Left lung (tissue), 4 donors: ENCODE measurements at regions not wholly inside any gene's neighbourhood (a gene's known extent, or its start where the extent isn't known, plus 50 kb on each side); places are given as distances from the start of the nearest gene placed in this dataset.
A peak's percentile ranks its signal among the peaks of the same experiment; 100 is the strongest.

Source experiments
- ATAC-seq: fragments of 200-7000 bp; cut with Tn5 transposase; one replicate; pipeline ENCODE4 v1.9.1; 2020; ENCODE audit warnings: moderate library complexity
- DNase-seq, 4 donors: peaks; one replicate each; pipeline ENCODE4 v3.0.0-alpha.2; 2013 to 2020
- H3K27ac ChIP-seq, 2 donors: fragments of 200-600 bp; sonication (generic) in 1 of 2; one replicate each; pipeline versions ENCODE4 v1.5.0 to v1.8.0; 2020 to 2021
- H3K27me3 ChIP-seq, 2 donors: fragments of 200-600 bp; sonication (generic) in 1 of 2; one replicate each; pipeline versions ENCODE4 v1.5.0 to v1.8.0; 2020 to 2021
- H3K36me3 ChIP-seq, 2 donors: fragments of 200-600 bp; sonication (generic) in 1 of 2; one replicate each; pipeline versions ENCODE4 v1.5.0 to v1.8.0; 2020 to 2021
- H3K4me1 ChIP-seq, 2 donors: fragments of 200-600 bp; one replicate each; pipeline ENCODE4 v1.8.0; 2021
- H3K4me3 ChIP-seq, 2 donors: fragments of 200-600 bp; sonication (generic) in 1 of 2; one replicate each; pipeline versions ENCODE4 v1.5.0 to v1.8.0; 2020 to 2021; ENCODE audit warnings: mild to moderate bottlenecking in 1 of 2
- H3K9me3 ChIP-seq, 2 donors: fragments of 200-600 bp; sonication (generic) in 1 of 2; one replicate each; pipeline versions ENCODE4 v1.5.0 to v1.8.0; 2020 to 2021
- CTCF ChIP-seq, 2 donors: fragments of 200-600 bp; sonication (generic) in 1 of 2; IDR thresholded peaks; one replicate each; pipeline versions ENCODE4 v1.5.0 to v1.8.0; 2021; ENCODE audit warnings: antibody characterized with exemption in 2 of 2
- intact Hi-C, 2 donors: fragments of 100-400 bp; cut with DNase I; formaldehyde crosslinking; loops; one replicate each; pipeline versions ENCODE4 v1.11.2 to v1.14.2; 2022
- donor health status: DM: no; HTN: yes; CAD: no.
- donor health status: DM: no; HTN: no; CAD: no.

DNA sequence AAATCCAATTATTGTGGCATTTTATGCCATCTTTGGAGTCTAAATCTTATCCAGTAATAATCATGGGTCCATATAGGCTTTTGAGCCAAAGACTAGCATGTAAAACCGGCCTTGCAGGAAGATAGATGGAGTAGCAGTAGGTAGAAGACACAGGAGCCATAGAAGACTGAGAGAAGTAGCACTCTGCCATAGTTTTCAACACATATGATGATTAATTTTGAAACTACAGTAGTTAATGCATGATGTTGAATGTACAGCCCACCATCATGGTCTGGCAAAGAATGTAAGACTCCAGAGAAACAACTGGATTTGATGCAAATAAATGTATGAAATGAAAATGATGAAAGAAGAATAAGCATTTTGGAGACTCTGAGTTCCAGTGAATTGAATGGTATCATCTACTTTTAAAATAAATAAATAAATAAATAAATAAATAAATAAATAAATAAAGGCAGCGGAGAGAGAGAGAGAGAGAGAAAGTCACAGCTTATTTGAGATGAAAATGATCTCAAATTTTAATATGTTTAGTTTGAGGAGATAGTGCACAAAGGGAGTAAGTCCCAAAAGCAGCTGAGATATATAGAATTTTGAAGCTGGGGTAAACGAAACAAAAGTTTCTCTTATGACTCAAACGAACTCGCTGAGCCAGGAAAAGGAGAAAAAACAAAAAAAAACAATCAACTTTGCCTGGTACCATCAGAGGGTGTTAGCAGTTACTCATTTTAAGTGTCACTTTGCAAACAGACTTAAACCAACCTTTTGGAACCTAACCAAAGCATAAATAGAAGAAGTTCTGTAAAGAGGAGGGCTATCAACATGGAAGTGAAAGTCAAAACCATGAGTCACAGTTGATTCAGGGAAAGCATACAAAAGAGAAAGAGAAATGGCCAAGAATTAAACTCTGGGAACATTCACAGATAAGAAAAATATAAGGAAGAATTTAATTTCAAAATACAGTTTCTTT, 388.7 kb downstream of the CETN3 start:
- Histone ChIP-seq H3K9me3 (no peaks in the 10 kb centered on the region), H3K27ac (peak overlapping the region; percentile 56 to 71), H3K27me3 (no peaks in the 10 kb centered on the region), H3K36me3 (no peaks in the 10 kb centered on the region), H3K4me3 (peak overlapping the region in 1 of 2 donors; percentile 2), H3K4me1 (peaks cover under 1 to 5% of the 10 kb centered on the region in 2 donors)
- TF ChIP-seq CTCF (IDR thresholded peaks at IDR 0.05) = no peak
- DNase-seq (peak in 1 of 4 donors; percentile 19), ATAC-seq (peak; percentile 91)
- intact Hi-C loops = no loop called here

- Histone ChIP-seq H3K4me3 (no peak overlapping the region), H3K27me3 (no peaks in the 10 kb centered on the region), H3K36me3 (no peaks in the 10 kb centered on the region), H3K4me1 (peaks cover 0 to 8% of the 10 kb centered on the region in 2 donors), H3K9me3 (no peaks in the 10 kb centered on the region), H3K27ac (no peak overlapping the region)
- no peak for TF ChIP-seq CTCF (IDR thresholded peaks at IDR 0.05)
- intact Hi-C loops = no loop called here
- ATAC-seq (no peak), DNase-seq (no peak)
Observed at GRCh38 chr5:90017239-90017638, 392.3 kb downstream of the CETN3 start.

DNA sequence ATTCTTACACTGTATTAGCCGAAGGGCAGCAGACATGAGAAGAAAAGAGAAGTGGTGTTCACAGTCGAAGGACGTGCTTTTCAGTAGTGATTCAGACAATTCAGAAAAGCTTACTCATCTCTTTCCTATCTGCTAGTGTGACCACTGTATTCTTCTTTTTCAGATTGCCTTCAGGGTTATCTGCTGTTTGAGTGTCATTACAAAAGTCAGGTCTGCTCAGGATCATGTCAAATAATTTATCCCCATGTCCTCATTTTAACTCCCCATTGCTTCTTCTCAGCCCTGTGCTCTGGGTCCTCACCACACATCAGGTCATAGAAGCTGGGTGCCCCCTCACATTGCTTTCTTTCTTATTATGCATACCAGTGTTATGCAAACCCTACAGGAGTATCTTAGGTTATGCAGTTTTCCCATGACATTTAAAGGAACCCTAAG, 394.0 kb downstream of the CETN3 start:
- Histone ChIP-seq H3K27ac (peak overlapping the region in 1 of 2 donors; percentile 21), H3K4me3 (no peak overlapping the region), H3K4me1 (peaks cover 0 to 8% of the 10 kb centered on the region in 2 donors), H3K27me3 (no peaks in the 10 kb centered on the region), H3K9me3 (no peaks in the 10 kb centered on the region), H3K36me3 (no peaks in the 10 kb centered on the region)
- no peak for DNase-seq
- peak; percentile 72 for ATAC-seq
- TF ChIP-seq CTCF (IDR thresholded peaks at IDR 0.05) = no peak
- intact Hi-C loops = no loop called here

DNA sequence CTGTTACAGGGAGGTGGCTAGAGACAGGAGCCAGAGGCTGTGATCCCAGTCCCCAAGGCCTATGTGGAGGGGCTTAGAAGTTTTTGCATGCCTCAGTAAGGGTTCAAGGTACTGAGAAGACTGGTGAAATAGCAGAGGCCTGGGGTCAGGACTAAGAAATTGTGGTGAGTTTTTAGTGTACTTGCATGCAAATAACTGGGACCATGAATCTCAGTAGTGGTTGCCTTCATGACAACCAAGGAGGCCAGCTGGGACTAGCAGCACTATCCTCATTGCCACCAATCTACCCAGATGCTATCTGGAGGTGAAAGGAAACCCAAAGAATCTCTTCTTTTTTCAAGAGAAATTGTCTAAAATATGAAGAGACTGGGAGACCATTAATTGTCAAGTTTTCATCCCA, 395.1 kb downstream of the CETN3 start:
- intact Hi-C loops = no loop called here
- Histone ChIP-seq H3K4me3 (no peak overlapping the region), H3K36me3 (no peaks in the 10 kb centered on the region), H3K4me1 (peaks cover 0 to 8% of the 10 kb centered on the region in 2 donors), H3K27ac (no peak overlapping the region), H3K9me3 (no peaks in the 10 kb centered on the region), H3K27me3 (no peaks in the 10 kb centered on the region)
- DNase-seq = no peak
- no peak for ATAC-seq
- TF ChIP-seq CTCF (IDR thresholded peaks at IDR 0.05) = no peak

DNA sequence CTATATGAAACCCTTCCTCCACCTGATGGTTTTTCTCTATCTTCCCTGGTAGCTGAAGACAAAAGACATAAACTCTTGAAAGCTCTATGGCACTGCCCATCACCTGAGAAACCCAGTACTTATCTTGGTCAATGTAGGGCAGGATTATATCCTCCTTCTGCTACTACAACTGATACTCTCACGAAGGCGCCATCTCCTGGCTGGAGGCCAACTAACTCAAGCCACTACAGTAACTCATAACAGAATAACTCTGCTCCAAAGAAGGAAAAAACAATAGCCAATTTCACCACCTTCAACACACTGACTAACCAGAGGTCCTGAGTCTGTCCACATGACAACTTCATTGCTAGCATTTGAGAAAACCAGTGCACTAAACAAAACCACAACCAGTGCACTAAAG, 409.2 kb downstream of the CETN3 start:
- peak in 1 of 4 donors; percentile 13 for DNase-seq
- no peak overlapping the region for H3K27ac ChIP-seq
- TF ChIP-seq CTCF (IDR thresholded peaks at IDR 0.05) = no peak
- H3K4me3 ChIP-seq = no peak overlapping the region
- no peaks in the 10 kb centered on the region for H3K36me3 ChIP-seq
- intact Hi-C loops = no loop called here
- H3K27me3 ChIP-seq = no peaks in the 10 kb centered on the region
- no peaks in the 10 kb centered on the region for H3K4me1 ChIP-seq
- no peaks in the 10 kb centered on the region for H3K9me3 ChIP-seq
- no peak for ATAC-seq
